HepG2 (cell line): ENCODE measurements at regions not wholly inside any gene's neighbourhood (a gene's known extent, or its start where the extent isn't known, plus 50 kb on each side); places are given as distances from the start of the nearest gene placed in this dataset.

Experiments used
- ATAC-seq: fragments of 200-7000 bp; cut with Tn5 transposase; 3 replicates; pipeline ENCODE4 v1.9.1; 2020; ENCODE audit warnings: mild to moderate bottlenecking, moderate library complexity
- BruUV-seq: library from RNA; stranded (reverse); fragments of 400-500 nt; replicated peaks from 2 replicates; lab custom pipeline; 2021; lab: Mats Ljungman, UMichigan
- CTCF ChIA-PET: fragments of 300-600 bp; formaldehyde crosslinking; extraction: SDS; loops from one replicate; lab custom pipeline; 2021; ENCODE audit warnings: low total read pairs, inconsistent platforms, low intra/inter-chr PET ratio; lab: Yijun Ruan, JAX
- POLR2A ChIA-PET: fragments of 350-600 bp; sonication (Branson Sonifier 250); formaldehyde crosslinking; loops from one replicate; lab custom pipeline; 2020; ENCODE audit warnings: antibody characterized with exemption, inconsistent platforms; lab: Yijun Ruan, JAX
- DNase-seq: peaks from one replicate; pipeline ENCODE4 v3.0.0-alpha.2; 2015; ENCODE audit warnings: low spot score
- FAIRE-seq: peaks from 3 replicates; lab custom pipeline; 2011; peaks lifted over from hg19 to GRCh38; lab: Jason Lieb, UNC
- H2AFZ ChIP-seq: one replicate; pipeline ENCODE4 v1.6.1; 2011; ENCODE audit warnings: low read length, inconsistent platforms
- H3K27ac ChIP-seq: fragments of 300-600 bp; 3 replicates; pipeline ENCODE4 v1.8.0; 2011; ENCODE audit warnings: mixed run types, mild to moderate bottlenecking, mixed read lengths, low read length, inconsistent platforms; ENCODE audit not compliant: insufficient read depth; ENCODE audit errors: extremely low read length
- H3K27me3 ChIP-seq, 2 experiments: fragments of 200-600 bp in 1 of 2; 2 replicates in 1 of 2; 3 replicates in 1 of 2; pipeline versions ENCODE4 v1.6.0 to v1.8.0; 2011; ENCODE audit warnings: low read length in 2 of 2, mild to moderate bottlenecking in 2 of 2, moderate library complexity in 2 of 2, inconsistent platforms in 1 of 2; ENCODE audit not compliant: insufficient read depth in 2 of 2, control insufficient read depth in 1 of 2
- H3K36me3 ChIP-seq, 2 experiments: fragments of 200-600 bp in 1 of 2; replicated peaks in 1 of 2; 2 replicates in 1 of 2; 3 replicates in 1 of 2; pipeline versions ENCODE4 v1.5.1 to v1.8.0; 2011; ENCODE audit warnings: low read length in 2 of 2, inconsistent platforms in 1 of 2; ENCODE audit not compliant: insufficient read depth in 2 of 2, control insufficient read depth in 1 of 2
- H3K4me1 ChIP-seq: 2 replicates; pipeline ENCODE4 v1.5.1; 2012; ENCODE audit warnings: low read length, inconsistent platforms; ENCODE audit not compliant: insufficient read depth
- H3K4me2 ChIP-seq: 2 replicates; pipeline ENCODE4 v1.6.0; 2011; ENCODE audit warnings: low read depth, low read length, inconsistent platforms
- H3K4me3 ChIP-seq, 3 experiments: fragments of 200-600 bp in 1 of 3; sonication (generic), shearing (Covaris generic) in 1 of 3; replicated peaks in 1 of 3; 2 replicates each; pipeline ENCODE4 v1.5.1; 2011 to 2016; ENCODE audit warnings: low read length in 3 of 3, inconsistent platforms in 2 of 3, low read depth in 2 of 3, mild to moderate bottlenecking in 2 of 3, control low read depth in 1 of 3, mixed read lengths in 1 of 3; ENCODE audit not compliant: insufficient read depth in 1 of 3
- H3K79me2 ChIP-seq: one replicate; pipeline ENCODE4 v1.6.1; 2011; ENCODE audit warnings: low read length, inconsistent platforms; ENCODE audit not compliant: insufficient read depth
- H3K9ac ChIP-seq: 2 replicates; pipeline ENCODE4 v1.6.0; 2011; ENCODE audit warnings: mild to moderate bottlenecking, low read depth, low read length, inconsistent platforms; ENCODE audit not compliant: insufficient read depth
- H3K9me3 ChIP-seq: 2 replicates; pipeline ENCODE4 v1.5.1; 2012; ENCODE audit warnings: mild to moderate bottlenecking, low read length
- H4K20me1 ChIP-seq: 2 replicates; pipeline ENCODE4 v1.6.0; 2011; ENCODE audit warnings: inconsistent platforms, mild to moderate bottlenecking, low read length, moderate library complexity; ENCODE audit not compliant: insufficient read depth
- ATAD3A ChIP-seq: sonication (generic); formaldehyde crosslinking; IDR thresholded peaks from 2 replicates; pipeline ENCODE4 v1.4.0; 2020; ENCODE audit warnings: missing genetic modification reagents
- CBX2 ChIP-seq, 2 experiments: fragments of 200-600 bp in 1 of 2; sonication (generic); formaldehyde crosslinking in 1 of 2; IDR thresholded peaks; 2 replicates each; pipeline versions ENCODE4 v1.7.0 to v1.8.1; 2018 to 2022; ENCODE audit warnings: low read depth in 2 of 2, low read length in 1 of 2, mild to moderate bottlenecking in 1 of 2, missing genetic modification reagents in 1 of 2
- ELF1 ChIP-seq: sonication (generic); formaldehyde crosslinking; IDR thresholded peaks from 2 replicates; pipeline ENCODE4 v1.4.0; 2020; ENCODE audit warnings: missing genetic modification reagents
- MED1 ChIP-seq: sonication (generic); formaldehyde crosslinking; IDR thresholded peaks from 2 replicates; pipeline ENCODE4 v1.4.0; 2020; ENCODE audit warnings: missing genetic modification reagents
- SMYD3 ChIP-seq: sonication (generic); formaldehyde crosslinking; IDR thresholded peaks from 2 replicates; pipeline ENCODE4 v1.8.1; 2023; ENCODE audit warnings: mild to moderate bottlenecking, missing genetic modification reagents
- SNAPC2 ChIP-seq: sonication (generic); formaldehyde crosslinking; IDR thresholded peaks from 2 replicates; pipeline ENCODE4 v1.8.1; 2022; ENCODE audit warnings: mild to moderate bottlenecking, missing genetic modification reagents
- STAG1 ChIP-seq: sonication (generic); formaldehyde crosslinking; IDR thresholded peaks from 2 replicates; pipeline ENCODE4 v1.4.0; 2020; ENCODE audit warnings: missing genetic modification reagents
- TARDBP ChIP-seq: sonication (generic); formaldehyde crosslinking; IDR thresholded peaks from 2 replicates; pipeline ENCODE4 v1.8.0; 2022; ENCODE audit warnings: mild to moderate bottlenecking, missing genetic modification reagents
- TBX2 ChIP-seq: sonication (generic); formaldehyde crosslinking; IDR thresholded peaks from 2 replicates; pipeline ENCODE4 v1.5.0; 2020; ENCODE audit warnings: missing genetic modification reagents, mild to moderate bottlenecking, borderline replicate concordance
- ZNF367 ChIP-seq: sonication (generic); formaldehyde crosslinking; IDR thresholded peaks from 2 replicates; pipeline ENCODE4 v1.4.0; 2020; ENCODE audit warnings: missing genetic modification reagents, borderline replicate concordance
- ZNF720 ChIP-seq: sonication (generic); formaldehyde crosslinking; IDR thresholded peaks from 2 replicates; pipeline ENCODE4 v1.4.0; 2020; ENCODE audit warnings: missing genetic modification reagents
- ZNF749 ChIP-seq: sonication (generic); formaldehyde crosslinking; IDR thresholded peaks from 2 replicates; pipeline ENCODE4 v1.8.0; 2022; ENCODE audit warnings: mild to moderate bottlenecking, missing genetic modification reagents, moderate library complexity, borderline replicate concordance
- ZNF816 ChIP-seq: sonication (generic); formaldehyde crosslinking; IDR thresholded peaks from 2 replicates; pipeline ENCODE4 v1.8.0; 2022; ENCODE audit warnings: missing genetic modification reagents, mild to moderate bottlenecking, borderline replicate concordance
- ZNF841 ChIP-seq: sonication (generic); formaldehyde crosslinking; IDR thresholded peaks from 2 replicates; pipeline ENCODE4 v1.8.1; 2023; ENCODE audit warnings: missing genetic modification reagents, borderline replicate concordance
- WGBS: methylation state at CpG from one replicate; pipeline ENCODE4 v1.1.6; 2017; ENCODE audit warnings: low lambda C conversion rate; 5-methylcytosine and 5-hydroxymethylcytosine counted together
- in situ Hi-C: cut with HindIII; loops from 2 replicates; pipeline ENCODE4 v1.10.0; 2017; ENCODE audit warnings: low pct_unique_long_range_greater_than_20kb; ENCODE audit not compliant: extremely low pct_ligation_motif_present
- intact Hi-C: fragments of 100-400 bp; cut with micrococcal nuclease; formaldehyde crosslinking; loops from one replicate; pipeline ENCODE4 v1.10.0; 2022; ENCODE audit not compliant: unreplicated experiment
- TF ChIP-seq, protein P1 (sequence below): sonication (generic); formaldehyde crosslinking; IDR thresholded peaks from 2 replicates; pipeline ENCODE4 v1.5.0; 2020; ENCODE audit warnings: mild to moderate bottlenecking, missing genetic modification reagents, moderate library complexity

DNA sequence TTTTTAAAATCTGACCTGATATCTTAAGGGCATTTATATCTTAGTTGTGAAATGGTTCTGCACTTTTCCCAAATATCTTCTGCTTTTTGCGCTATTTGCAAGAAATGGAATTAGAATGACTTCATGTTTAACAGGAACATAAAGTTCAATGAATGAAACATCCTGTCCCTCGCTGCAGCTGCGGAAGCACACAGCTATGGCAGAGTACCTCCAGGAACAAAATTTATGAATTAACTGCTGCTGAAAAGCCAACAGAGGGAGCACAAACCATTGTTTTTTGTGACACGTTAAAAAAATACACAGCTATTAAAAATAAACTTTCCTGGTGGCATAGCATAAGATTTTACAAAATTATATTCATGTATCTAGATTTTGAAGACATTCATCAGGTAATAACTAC lies 404.4 kb upstream of the MDFIC2 start:
- H3K4me3 ChIP-seq: no peak overlapping the region
- ChIA-PET CTCF (no interaction called here), POLR2A (no interaction called here)
- FAIRE-seq (no peak), DNase-seq (no peak), ATAC-seq (no peak)
- H3K4me1 ChIP-seq: no peaks in the 10 kb centered on the region
- H3K27me3 ChIP-seq: no peaks in the 10 kb centered on the region
- 15% methylated on average over 4 of the region's 4 CpGs for WGBS
- H3K4me2 ChIP-seq: no peak overlapping the region
- BruUV-seq: no TSS peak
- in situ Hi-C loops (no loop called here), intact Hi-C loops (loop anchor here (5.0 kb wide), 1 partner anchor 935 kb away; no protein-coding TSS in a partner anchor)
- H2AFZ ChIP-seq: no peak overlapping the region
- no peaks in the 10 kb centered on the region for H3K36me3 ChIP-seq
- H4K20me1 ChIP-seq: no peaks in the 10 kb centered on the region
- TF ChIP-seq, protein P1, sequence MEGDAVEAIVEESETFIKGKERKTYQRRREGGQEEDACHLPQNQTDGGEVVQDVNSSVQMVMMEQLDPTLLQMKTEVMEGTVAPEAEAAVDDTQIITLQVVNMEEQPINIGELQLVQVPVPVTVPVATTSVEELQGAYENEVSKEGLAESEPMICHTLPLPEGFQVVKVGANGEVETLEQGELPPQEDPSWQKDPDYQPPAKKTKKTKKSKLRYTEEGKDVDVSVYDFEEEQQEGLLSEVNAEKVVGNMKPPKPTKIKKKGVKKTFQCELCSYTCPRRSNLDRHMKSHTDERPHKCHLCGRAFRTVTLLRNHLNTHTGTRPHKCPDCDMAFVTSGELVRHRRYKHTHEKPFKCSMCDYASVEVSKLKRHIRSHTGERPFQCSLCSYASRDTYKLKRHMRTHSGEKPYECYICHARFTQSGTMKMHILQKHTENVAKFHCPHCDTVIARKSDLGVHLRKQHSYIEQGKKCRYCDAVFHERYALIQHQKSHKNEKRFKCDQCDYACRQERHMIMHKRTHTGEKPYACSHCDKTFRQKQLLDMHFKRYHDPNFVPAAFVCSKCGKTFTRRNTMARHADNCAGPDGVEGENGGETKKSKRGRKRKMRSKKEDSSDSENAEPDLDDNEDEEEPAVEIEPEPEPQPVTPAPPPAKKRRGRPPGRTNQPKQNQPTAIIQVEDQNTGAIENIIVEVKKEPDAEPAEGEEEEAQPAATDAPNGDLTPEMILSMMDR: peak; percentile 22; the same call in 1 of the 2 replicates
- TF ChIP-seq SMYD3 (CRISPR knock-in tag) (no peak), ZNF367 (CRISPR knock-in tag) (no peak), STAG1 (peak; percentile 42), TARDBP (CRISPR knock-in tag) (no peak)
- H3K9me3 ChIP-seq: peaks cover 21% of the 10 kb centered on the region
- H3K27ac ChIP-seq: no peak overlapping the region
- no peaks in the 10 kb centered on the region for H3K79me2 ChIP-seq
- H3K9ac ChIP-seq: no peak overlapping the region

DNA sequence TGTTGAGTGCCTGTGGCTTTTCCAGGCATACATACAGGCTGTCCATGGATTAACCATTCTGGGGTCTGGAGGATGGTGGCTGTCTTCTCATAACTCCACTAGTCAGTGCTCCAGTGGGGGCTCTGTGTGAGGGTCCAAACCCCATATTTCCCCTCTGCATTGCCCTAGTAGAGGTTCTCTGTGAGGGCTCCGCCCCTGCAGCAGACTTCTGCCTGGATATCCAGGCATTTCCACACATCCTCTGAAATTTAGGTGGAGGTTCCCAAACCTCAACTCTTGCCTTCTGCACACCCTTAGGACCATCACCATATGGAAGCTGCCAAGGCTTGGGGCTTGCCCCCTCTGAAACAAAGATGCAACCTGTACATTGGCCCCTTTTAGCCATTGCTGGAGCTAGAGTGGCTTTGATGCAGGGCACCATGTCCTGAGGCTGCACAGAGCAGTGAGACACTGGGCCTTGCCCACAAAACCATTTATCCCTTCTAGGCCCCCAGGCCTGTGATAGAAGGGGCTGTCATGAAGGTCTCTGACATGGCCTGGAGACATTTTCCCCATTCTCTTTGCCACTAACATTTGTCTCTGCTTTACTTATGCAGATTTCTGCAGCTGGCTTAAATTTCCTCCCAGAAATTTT lies 400.1 kb upstream of the MDFIC2 start:
- Histone ChIP-seq H3K4me2 (no peak overlapping the region), H3K9me3 (peaks cover 27% of the 10 kb centered on the region), H3K27ac (no peak overlapping the region), H3K79me2 (no peaks in the 10 kb centered on the region), H3K36me3 (no peaks in the 10 kb centered on the region), H2AFZ (no peak overlapping the region), H3K27me3 (no peaks in the 10 kb centered on the region), H3K4me1 (no peaks in the 10 kb centered on the region), H4K20me1 (no peaks in the 10 kb centered on the region), H3K9ac (no peak overlapping the region), H3K4me3 (no peak overlapping the region)
- POLR2A ChIA-PET: no interaction called here
- no CpG with 5 or more reads among the region's 1 CpG for WGBS
- FAIRE-seq (no peak), ATAC-seq (no peak), DNase-seq (no peak)
- in situ Hi-C loops (no loop called here), intact Hi-C loops (no loop called here)
- no TSS peak for BruUV-seq
- CTCF ChIA-PET: no interaction called here
- TF ChIP-seq CBX2 (IDR thresholded peaks at IDR 0.05; ENCODE audit: low read depth, low read length) (no peak), CBX2 (CRISPR knock-in tag; IDR thresholded peaks at IDR 0.05; ENCODE audit: low read depth) (no peak), ATAD3A (CRISPR knock-in tag) (no peak), TBX2 (no peak), ZNF749 (no peak), SNAPC2 (CRISPR knock-in tag) (no peak), ZNF841 (CRISPR knock-in tag) (no peak), ELF1 (CRISPR knock-in tag) (no peak), ZNF720 (CRISPR knock-in tag) (no peak), MED1 (CRISPR knock-in tag) (no peak), ZNF816 (no peak)
